H9 (cell line): ENCODE measurements at regions not wholly inside any gene's neighbourhood (a gene's known extent, or its start where the extent isn't known, plus 50 kb on each side); places are given as distances from the start of the nearest gene placed in this dataset.

Experiments used
- DNase-seq: peaks from one replicate; pipeline ENCODE4 v3.0.0-alpha.2; 2017
- H2AFZ ChIP-seq: one replicate; pipeline ENCODE4 v1.6.1; 2013; ENCODE audit warnings: mild to moderate bottlenecking, low read length, control low read depth, moderate library complexity
- H2AK5ac ChIP-seq: 2 replicates; pipeline ENCODE4 v1.6.1; 2013; ENCODE audit warnings: low read length, control low read depth, mixed read lengths; ENCODE audit not compliant: insufficient read length
- H2BK120ac ChIP-seq: one replicate; pipeline ENCODE4 v1.6.1; 2013; ENCODE audit warnings: low read depth, mild to moderate bottlenecking, low read length, control low read depth, inconsistent platforms; ENCODE audit not compliant: poor library complexity, severe bottlenecking
- H2BK12ac ChIP-seq: 2 replicates; pipeline ENCODE4 v1.6.1; 2013; ENCODE audit warnings: low read length, control low read depth, mixed read lengths, low read depth; ENCODE audit not compliant: insufficient read length
- H2BK15ac ChIP-seq: 2 replicates; pipeline ENCODE4 v1.6.1; 2013; ENCODE audit warnings: low read depth, low read length, control low read depth
- H2BK20ac ChIP-seq: one replicate; pipeline ENCODE4 v1.6.1; 2013; ENCODE audit warnings: low read depth, mild to moderate bottlenecking, low read length, control low read depth, inconsistent platforms; ENCODE audit not compliant: poor library complexity, severe bottlenecking
- H2BK5ac ChIP-seq: 2 replicates; pipeline ENCODE4 v1.6.1; 2013; ENCODE audit warnings: low read length, control low read depth, mixed read lengths; ENCODE audit not compliant: insufficient read length
- H3K14ac ChIP-seq: 2 replicates; pipeline ENCODE4 v1.6.1; 2013; ENCODE audit warnings: low read length, control low read depth; ENCODE audit not compliant: insufficient read depth
- H3K18ac ChIP-seq: 2 replicates; pipeline ENCODE4 v1.6.1; 2013; ENCODE audit warnings: low read depth, mild to moderate bottlenecking, mixed read lengths, low read length, control low read depth; ENCODE audit not compliant: insufficient read length
- H3K23ac ChIP-seq: 2 replicates; pipeline ENCODE4 v1.6.1; 2013; ENCODE audit warnings: low read length, control low read depth, mixed read lengths, low read depth; ENCODE audit not compliant: insufficient read length
- H3K23me2 ChIP-seq: 2 replicates; pipeline ENCODE4 v1.6.1; 2013; ENCODE audit warnings: low read depth, mild to moderate bottlenecking, mixed read lengths, low read length, control low read depth; ENCODE audit not compliant: insufficient read length, poor library complexity, severe bottlenecking
- H3K27ac ChIP-seq: 2 replicates; pipeline ENCODE4 v1.5.1; 2013; ENCODE audit warnings: low read length, control low read depth, mixed read lengths, low read depth; ENCODE audit not compliant: insufficient read length
- H3K27me3 ChIP-seq: 2 replicates; pipeline ENCODE4 v1.6.1; 2013; ENCODE audit warnings: low read length, control low read depth, inconsistent platforms; ENCODE audit not compliant: insufficient read depth
- H3K4ac ChIP-seq: 2 replicates; pipeline ENCODE4 v1.6.1; 2013; ENCODE audit warnings: low read depth, mild to moderate bottlenecking, control low read depth, inconsistent platforms, low read length, moderate library complexity
- H3K4me1 ChIP-seq: 2 replicates; pipeline ENCODE4 v1.6.1; 2013; ENCODE audit warnings: low read length, control low read depth, inconsistent platforms; ENCODE audit not compliant: insufficient read depth
- H3K4me2 ChIP-seq: 2 replicates; pipeline ENCODE4 v1.6.1; 2013; ENCODE audit warnings: low read length, control low read depth, mixed read lengths; ENCODE audit not compliant: insufficient read length, insufficient read depth
- H3K56ac ChIP-seq: 2 replicates; pipeline ENCODE4 v1.6.1; 2013; ENCODE audit warnings: low read depth, mild to moderate bottlenecking, mixed read lengths, low read length, control low read depth; ENCODE audit not compliant: insufficient read length
- H3K79me1 ChIP-seq: 2 replicates; pipeline ENCODE4 v1.6.1; 2013; ENCODE audit warnings: low read depth, mild to moderate bottlenecking, moderate library complexity, low read length, control low read depth, inconsistent platforms; ENCODE audit not compliant: insufficient read depth, poor library complexity, severe bottlenecking
- H3K79me2 ChIP-seq: 2 replicates; pipeline ENCODE4 v1.6.1; 2013; ENCODE audit warnings: low read length, control low read depth, inconsistent platforms; ENCODE audit not compliant: insufficient read depth
- H3K9ac ChIP-seq: 2 replicates; pipeline ENCODE4 v1.6.1; 2013; ENCODE audit warnings: low read length, control low read depth, mixed read lengths; ENCODE audit not compliant: insufficient read length; ENCODE audit errors: extremely low read depth
- H3K9me3 ChIP-seq: one replicate; pipeline ENCODE4 v1.6.1; 2013; ENCODE audit warnings: low read depth, low read length, inconsistent platforms; ENCODE audit not compliant: control insufficient read depth
- H3T11ph ChIP-seq: one replicate; pipeline ENCODE4 v1.6.1; 2013; ENCODE audit warnings: mild to moderate bottlenecking, low read length, control low read depth, inconsistent platforms
- H4K20me1 ChIP-seq: one replicate; pipeline ENCODE4 v1.6.1; 2013; ENCODE audit not compliant: control insufficient read depth, insufficient read length, insufficient read depth
- H4K5ac ChIP-seq: 2 replicates; pipeline ENCODE4 v1.6.1; 2013; ENCODE audit warnings: low read depth, mild to moderate bottlenecking, mixed read lengths, low read length, control low read depth; ENCODE audit not compliant: insufficient read length
- H4K8ac ChIP-seq: replicated peaks from 2 replicates; pipeline ENCODE4 v1.6.1; 2013; ENCODE audit warnings: low read length, control low read depth, mixed read lengths, low read depth; ENCODE audit not compliant: insufficient read length
- H4K91ac ChIP-seq: 2 replicates; pipeline ENCODE4 v1.6.1; 2013; ENCODE audit warnings: low read depth, mild to moderate bottlenecking, moderate library complexity, mixed read lengths, low read length, control low read depth; ENCODE audit not compliant: insufficient read length
- H3K27ac Mint-ChIP-seq, 3 experiments: 2 replicates in 2 of 3; 3 replicates in 1 of 3; pipeline ENCODE4 v1.8.0; 2020 to 2021; ENCODE audit warnings: mixed read lengths in 3 of 3, mild to moderate bottlenecking in 1 of 3, moderate library complexity in 1 of 3
- H3K27me3 Mint-ChIP-seq: 2 replicates; pipeline ENCODE4 v1.8.0; 2021; ENCODE audit warnings: low read depth, mild to moderate bottlenecking, moderate library complexity, mixed read lengths
- H3K36me3 Mint-ChIP-seq, 3 experiments: 2 replicates in 2 of 3; 3 replicates in 1 of 3; pipeline ENCODE4 v1.8.0; 2020 to 2021; ENCODE audit warnings: low read depth in 3 of 3, mixed read lengths in 3 of 3; ENCODE audit not compliant: insufficient read depth in 1 of 3
- H3K4me1 Mint-ChIP-seq, 2 experiments: 2 replicates each; pipeline ENCODE4 v1.8.0; 2020; ENCODE audit warnings: mixed read lengths in 2 of 2
- H3K4me3 Mint-ChIP-seq, 2 experiments: 2 replicates in 1 of 2; 3 replicates in 1 of 2; pipeline ENCODE4 v1.8.0; 2020 to 2021; ENCODE audit warnings: mild to moderate bottlenecking in 2 of 2, mixed read lengths in 2 of 2, moderate library complexity in 1 of 2
- H3K9me3 Mint-ChIP-seq, 2 experiments: 2 replicates in 1 of 2; 3 replicates in 1 of 2; pipeline ENCODE4 v1.8.0; 2020; ENCODE audit warnings: mild to moderate bottlenecking in 2 of 2, mixed read lengths in 2 of 2, moderate library complexity in 1 of 2
- CTCF ChIP-seq: fragments of 200-600 bp; sonication (generic); conservative IDR thresholded peaks from 3 replicates; pipeline ENCODE4 v1.8.0; 2021; ENCODE audit warnings: antibody characterized with exemption, mild to moderate bottlenecking
- WGBS: extraction: QIAGEN DNeasy Blood & Tissue Kit; methylation state at CpG from one replicate; pipeline ENCODE4 v1.1.7; 2013; ENCODE audit warnings: missing lambda C conversion rate, low lambda C conversion rate, mixed read lengths; ENCODE audit not compliant: insufficient read length; ENCODE audit errors: extremely low coverage; 5-methylcytosine and 5-hydroxymethylcytosine counted together

GRCh38 chr10:113379091-113379490 lies 173.8 kb upstream of the HABP2 start:
- Histone ChIP-seq H4K8ac (no peak overlapping the region), H3K18ac (no peak overlapping the region), H3K9ac (no peak overlapping the region), H3K4ac (no peak overlapping the region), H2BK12ac (no peak overlapping the region), H3K79me1 (no peaks in the 10 kb centered on the region), H3K4me2 (no peak overlapping the region), H4K20me1 (no peaks in the 10 kb centered on the region), H2BK120ac (no peak overlapping the region), H2BK15ac (no peak overlapping the region), H2BK5ac (no peak overlapping the region), H3K23me2 (no peaks in the 10 kb centered on the region), H3K14ac (no peak overlapping the region), H3K79me2 (no peaks in the 10 kb centered on the region), H3T11ph (no peak overlapping the region), H2AK5ac (no peak overlapping the region), H4K91ac (no peak overlapping the region), H3K56ac (no peak overlapping the region), H2BK20ac (no peak overlapping the region), H3K23ac (no peak overlapping the region), H3K9me3 (no peaks in the 10 kb centered on the region), H3K27ac (no peak overlapping the region), H3K4me1 (no peaks in the 10 kb centered on the region), H2AFZ (no peak overlapping the region), H3K27me3 (no peaks in the 10 kb centered on the region), H4K5ac (no peak overlapping the region)
- H3K27ac Mint-ChIP-seq = no peak overlapping the region
- H3K36me3 Mint-ChIP-seq = no peaks in the 10 kb centered on the region
- TF ChIP-seq CTCF = no peak
- peaks cover 2 to 4% of the 10 kb centered on the region in 2 experiments; a peak in 2 of 4 replicates for H3K4me1 Mint-ChIP-seq
- H3K4me3 Mint-ChIP-seq = no peak overlapping the region
- H3K9me3 Mint-ChIP-seq = no peaks in the 10 kb centered on the region
- WGBS = no CpG with 5 or more reads among the region's 1 CpG
- H3K27me3 Mint-ChIP-seq = peaks cover 21% of the 10 kb centered on the region
- DNase-seq = no peak
